Cardiac muscle cell (in vitro differentiated cells and primary cell): ENCODE measurements at regions not wholly inside any gene's neighbourhood (a gene's known extent, or its start where the extent isn't known, plus 50 kb on each side); places are given as distances from the start of the nearest gene placed in this dataset.

ENCODE experiments used
- DNase-seq, 2 donors: peaks; one replicate each; pipeline versions ENCODE4 v3.0.0 to v3.0.0-alpha.2; 2010 to 2017; ENCODE audit warnings: low read depth in 1 of 2, low spot score in 1 of 2
- H3K27ac ChIP-seq: fragments of 200-600 bp; sonication (generic); 2 replicates; pipeline ENCODE4 v1.5.1; 2016
- H3K27me3 ChIP-seq: fragments of 200-600 bp; sonication (generic); 2 replicates; pipeline ENCODE4 v1.6.0; 2016; ENCODE audit warnings: control low read depth
- H3K36me3 ChIP-seq: fragments of 200-600 bp; sonication (generic); 2 replicates; pipeline ENCODE4 v1.5.1; 2016; ENCODE audit warnings: control low read depth
- H3K4me1 ChIP-seq: fragments of 200-600 bp; sonication (generic); 2 replicates; pipeline ENCODE4 v1.8.1; 2017; ENCODE audit warnings: low read depth, mild to moderate bottlenecking, mixed run types
- H3K4me3 ChIP-seq: fragments of 200-600 bp; sonication (generic); 2 replicates; pipeline ENCODE4 v1.5.1; 2016; ENCODE audit warnings: mild to moderate bottlenecking
- H3K9me3 ChIP-seq: fragments of 200-600 bp; sonication (generic); 2 replicates; pipeline ENCODE4 v1.5.1; 2017; ENCODE audit warnings: low read depth, mild to moderate bottlenecking, control low read depth
- TF ChIP-seq, protein P1 (sequence below): IDR thresholded peaks from 2 replicates; pipeline ENCODE4 v1.5.1; 2012; ENCODE audit warnings: low read depth, mild to moderate bottlenecking, low read length

DNA sequence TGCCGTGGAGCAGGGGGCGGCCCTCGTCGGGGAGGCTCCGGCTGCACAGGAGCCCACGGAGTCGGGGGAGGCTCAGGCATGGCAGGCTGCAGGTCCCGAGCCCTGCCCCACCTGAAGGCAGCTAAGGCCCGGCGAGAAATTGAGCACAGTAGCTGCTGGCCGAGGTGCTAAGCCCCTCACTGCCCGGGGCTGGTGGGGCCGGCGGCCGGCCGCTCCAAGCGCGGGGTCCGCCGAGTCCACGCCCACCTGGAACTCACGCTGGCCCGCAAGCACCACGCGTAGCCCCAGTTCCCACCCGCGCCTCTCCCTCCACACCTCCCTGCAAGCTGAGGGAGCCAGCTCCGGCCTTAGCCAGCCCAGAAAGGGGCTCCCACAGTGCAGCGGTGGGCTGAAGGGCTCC is 589.4 kb downstream of the PPP4R3C start:
- DNase-seq, result no peak
- no peaks in the 10 kb centered on the region for H3K4me1 ChIP-seq
- H3K27ac ChIP-seq, result no peak overlapping the region
- no peaks in the 10 kb centered on the region for H3K9me3 ChIP-seq
- TF ChIP-seq, protein P1, sequence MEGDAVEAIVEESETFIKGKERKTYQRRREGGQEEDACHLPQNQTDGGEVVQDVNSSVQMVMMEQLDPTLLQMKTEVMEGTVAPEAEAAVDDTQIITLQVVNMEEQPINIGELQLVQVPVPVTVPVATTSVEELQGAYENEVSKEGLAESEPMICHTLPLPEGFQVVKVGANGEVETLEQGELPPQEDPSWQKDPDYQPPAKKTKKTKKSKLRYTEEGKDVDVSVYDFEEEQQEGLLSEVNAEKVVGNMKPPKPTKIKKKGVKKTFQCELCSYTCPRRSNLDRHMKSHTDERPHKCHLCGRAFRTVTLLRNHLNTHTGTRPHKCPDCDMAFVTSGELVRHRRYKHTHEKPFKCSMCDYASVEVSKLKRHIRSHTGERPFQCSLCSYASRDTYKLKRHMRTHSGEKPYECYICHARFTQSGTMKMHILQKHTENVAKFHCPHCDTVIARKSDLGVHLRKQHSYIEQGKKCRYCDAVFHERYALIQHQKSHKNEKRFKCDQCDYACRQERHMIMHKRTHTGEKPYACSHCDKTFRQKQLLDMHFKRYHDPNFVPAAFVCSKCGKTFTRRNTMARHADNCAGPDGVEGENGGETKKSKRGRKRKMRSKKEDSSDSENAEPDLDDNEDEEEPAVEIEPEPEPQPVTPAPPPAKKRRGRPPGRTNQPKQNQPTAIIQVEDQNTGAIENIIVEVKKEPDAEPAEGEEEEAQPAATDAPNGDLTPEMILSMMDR, result no peak
- no peaks in the 10 kb centered on the region for H3K36me3 ChIP-seq
- no peaks in the 10 kb centered on the region for H3K27me3 ChIP-seq
- H3K4me3 ChIP-seq, result no peak overlapping the region

DNA sequence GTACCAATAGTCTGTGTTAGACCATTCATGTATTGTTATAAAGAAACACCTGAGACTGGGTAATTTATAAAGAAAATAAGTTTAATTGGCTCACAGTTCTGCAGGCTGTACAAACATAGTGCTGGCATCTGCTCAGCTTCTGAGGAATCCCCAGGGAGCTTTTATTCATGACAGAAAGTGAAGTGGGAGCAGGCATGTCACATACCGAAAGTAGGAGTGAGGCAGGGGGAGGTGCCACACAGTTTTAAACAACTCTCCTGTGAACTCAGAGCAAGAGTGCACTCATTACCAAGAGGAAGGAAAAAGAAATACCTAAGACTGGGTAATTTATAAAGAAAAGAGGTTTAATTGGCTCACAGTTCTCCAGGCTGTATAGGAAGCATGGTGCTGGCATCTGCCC is 591.2 kb downstream of the PPP4R3C start:
- Histone ChIP-seq H3K27ac (no peak overlapping the region), H3K27me3 (no peaks in the 10 kb centered on the region), H3K9me3 (no peaks in the 10 kb centered on the region), H3K36me3 (no peaks in the 10 kb centered on the region), H3K4me1 (no peaks in the 10 kb centered on the region), H3K4me3 (no peak overlapping the region)
- TF ChIP-seq, protein P1, result no peak
- DNase-seq, result no peak

DNA sequence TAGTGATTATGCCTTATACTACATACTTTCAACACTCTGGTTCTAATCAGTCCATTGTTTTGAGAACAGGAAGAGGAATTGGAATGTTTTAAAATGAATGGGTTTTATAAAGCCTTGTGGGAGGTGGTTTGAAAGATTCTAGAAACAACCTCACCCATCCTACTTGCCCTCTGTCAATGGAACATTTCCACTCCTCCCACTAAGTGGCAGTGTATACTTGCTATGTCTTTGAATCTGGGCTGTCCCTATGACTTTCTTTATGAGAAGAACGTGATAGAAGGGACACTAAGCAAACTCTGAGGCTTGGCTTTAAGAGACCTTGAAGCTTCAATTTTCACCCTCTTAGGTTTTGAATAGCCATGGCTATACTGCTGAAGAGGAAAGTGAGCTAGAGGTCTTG is 611.2 kb downstream of the PPP4R3C start:
- Histone ChIP-seq H3K27ac (no peak overlapping the region), H3K27me3 (no peaks in the 10 kb centered on the region), H3K36me3 (no peaks in the 10 kb centered on the region), H3K9me3 (no peaks in the 10 kb centered on the region), H3K4me3 (no peak overlapping the region), H3K4me1 (no peaks in the 10 kb centered on the region)
- peak in 1 of 2 donors; percentile 40 for DNase-seq
- TF ChIP-seq, protein P1, result no peak

DNA sequence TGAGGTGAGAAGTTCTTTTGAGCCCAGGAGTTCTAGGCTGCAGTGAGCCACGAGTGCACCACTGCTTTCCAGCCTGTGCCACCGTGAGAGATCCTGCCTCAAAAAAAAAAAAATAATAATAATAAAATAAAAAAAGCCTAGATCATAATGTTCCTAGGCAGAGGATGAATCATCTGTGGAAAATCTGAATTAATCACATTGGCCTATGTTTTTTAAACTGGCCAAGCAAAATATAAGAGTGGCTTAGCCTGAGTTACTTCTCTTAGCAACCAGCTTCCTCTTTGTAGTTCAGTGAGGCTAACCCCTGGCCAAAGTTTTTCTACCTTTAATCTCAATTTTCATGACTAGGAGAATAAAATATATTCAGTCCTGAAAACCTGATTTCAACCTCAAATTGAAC is 614.6 kb downstream of the PPP4R3C start:
- Histone ChIP-seq H3K4me1 (no peaks in the 10 kb centered on the region), H3K9me3 (no peaks in the 10 kb centered on the region), H3K27me3 (no peaks in the 10 kb centered on the region), H3K4me3 (no peak overlapping the region), H3K27ac (no peak overlapping the region), H3K36me3 (no peaks in the 10 kb centered on the region)
- TF ChIP-seq, protein P1, result no peak
- DNase-seq, result no peak

DNA sequence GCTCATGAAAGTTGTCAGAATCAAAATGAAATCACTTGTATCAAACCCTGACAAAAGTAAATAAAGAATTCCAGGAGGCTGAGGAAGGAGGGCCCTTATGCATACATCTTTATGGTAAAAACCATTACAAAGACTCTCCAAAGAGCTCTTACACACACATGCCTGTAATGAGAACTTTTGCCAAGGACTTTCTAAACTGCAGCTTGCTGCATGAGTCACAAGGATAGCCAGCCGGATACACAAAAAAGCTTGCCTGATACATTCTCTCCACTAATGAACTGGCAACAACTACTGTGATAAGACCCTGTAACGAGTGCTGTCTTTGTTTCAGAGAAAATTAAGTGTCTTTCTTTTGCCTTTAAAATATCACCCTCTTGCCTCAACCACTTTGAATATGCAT is 618.1 kb downstream of the PPP4R3C start:
- H3K36me3 ChIP-seq, result no peaks in the 10 kb centered on the region
- no peaks in the 10 kb centered on the region for H3K4me1 ChIP-seq
- peak in 1 of 2 donors; percentile 12 for DNase-seq
- no peak overlapping the region for H3K27ac ChIP-seq
- H3K9me3 ChIP-seq, result no peaks in the 10 kb centered on the region
- H3K27me3 ChIP-seq, result no peaks in the 10 kb centered on the region
- no peak overlapping the region for H3K4me3 ChIP-seq
- TF ChIP-seq, protein P1, result no peak

DNA sequence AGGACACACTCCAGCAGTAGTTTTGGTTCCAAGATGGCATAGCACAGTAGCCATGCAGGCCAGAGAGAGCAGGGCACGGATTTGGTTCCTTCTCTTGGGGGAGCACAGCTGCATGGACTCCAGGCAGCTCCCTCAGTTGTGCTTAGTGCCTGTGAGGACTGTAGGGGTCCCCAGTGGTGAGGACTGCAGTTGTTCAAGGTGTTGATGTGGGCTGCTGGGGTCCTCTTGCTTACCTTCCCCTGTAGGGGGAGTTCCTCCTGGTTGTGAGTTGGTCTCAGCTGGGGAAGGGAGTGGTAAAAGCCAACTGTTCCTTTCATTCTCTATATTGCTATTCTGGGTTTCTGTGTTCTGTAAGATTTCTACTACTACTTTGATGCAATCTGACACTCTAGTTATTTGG is 606.5 kb downstream of the MAGEB5 start:
- no peak for DNase-seq
- no peaks in the 10 kb centered on the region for H3K9me3 ChIP-seq
- no peak overlapping the region for H3K4me3 ChIP-seq
- H3K27ac ChIP-seq, result no peak overlapping the region
- TF ChIP-seq, protein P1, result no peak
- H3K4me1 ChIP-seq, result no peaks in the 10 kb centered on the region
- no peaks in the 10 kb centered on the region for H3K27me3 ChIP-seq
- no peaks in the 10 kb centered on the region for H3K36me3 ChIP-seq
